Ureter (tissue), 1 donor: ENCODE measurements at regions not wholly inside any gene's neighbourhood (a gene's known extent, or its start where the extent isn't known, plus 50 kb on each side); places are given as distances from the start of the nearest gene placed in this dataset.

Source experiments
- DNase-seq: peaks from one replicate; pipeline ENCODE4 v3.0.0-alpha.2; 2020; ENCODE audit warnings: low spot score
- donor health status: DM: yes; HTN: yes; CAD: no.

- no peak for DNase-seq
These were observed 702.9 kb upstream of the ADGRL2 start for GRCh38 chr1:81097860-81098259.

DNA sequence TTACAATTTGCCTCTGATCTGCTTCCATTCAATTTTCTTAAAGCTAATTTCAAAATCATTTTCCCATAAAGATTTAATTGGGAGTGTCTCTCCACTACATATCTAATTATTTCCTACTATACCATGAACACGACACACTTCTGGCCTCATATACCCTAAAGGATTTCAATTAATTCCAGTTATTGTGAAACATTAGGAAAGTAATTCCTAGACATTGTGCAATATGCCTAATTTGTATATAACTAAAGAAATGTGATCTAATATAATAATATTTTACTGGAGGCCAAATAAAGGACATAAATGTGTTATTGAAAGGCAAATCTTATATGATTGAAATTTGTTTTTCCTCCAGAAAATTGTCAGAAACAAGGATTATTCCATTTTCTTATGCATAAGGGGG is 727.2 kb upstream of the ADGRL2 start:
- DNase-seq: no peak

DNA sequence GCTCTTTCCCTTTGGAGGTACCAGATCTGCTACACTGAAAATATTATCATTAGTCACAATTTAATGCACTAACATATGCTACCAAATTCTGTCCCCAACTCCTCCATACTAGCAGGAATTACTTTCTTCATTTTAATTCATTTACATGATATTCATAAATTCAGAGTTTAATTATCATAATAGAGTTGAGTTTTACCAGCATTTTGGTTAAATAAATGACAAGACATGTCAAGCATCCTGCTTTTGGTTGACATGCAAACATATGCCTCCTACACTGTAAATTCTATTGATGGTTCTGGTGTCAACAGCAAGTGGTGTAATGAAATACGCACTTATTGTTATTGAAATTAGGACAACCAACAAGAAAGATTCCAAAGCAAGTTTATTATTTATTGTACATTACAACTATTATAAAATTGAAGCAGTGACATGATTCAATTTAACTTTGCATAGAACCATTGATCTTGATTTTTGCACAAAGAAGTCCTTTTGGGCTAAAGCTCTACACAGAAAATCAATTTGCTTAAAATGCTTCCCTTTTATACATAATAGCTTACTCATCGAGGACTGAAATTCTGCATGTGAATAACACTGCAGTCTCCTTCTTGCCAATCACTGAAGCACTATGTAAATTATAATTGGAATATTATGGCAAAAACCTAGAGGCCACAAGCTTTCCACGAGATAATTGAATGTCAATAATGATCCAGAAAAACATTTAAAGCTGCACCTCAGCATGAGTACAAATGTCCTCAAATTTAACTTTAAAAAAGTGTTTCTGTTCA is 728.6 kb upstream of the ADGRL2 start:
- DNase-seq: no peak

GRCh38 chr1:81071072-81071858 is 729.5 kb upstream of the ADGRL2 start:
- DNase-seq: no peak

- no peak for DNase-seq
These were observed 730.9 kb upstream of the ADGRL2 start for GRCh38 chr1:81069856-81070255.

- no peak for DNase-seq
These were observed 732.0 kb upstream of the ADGRL2 start for GRCh38 chr1:81068726-81069125.

DNA sequence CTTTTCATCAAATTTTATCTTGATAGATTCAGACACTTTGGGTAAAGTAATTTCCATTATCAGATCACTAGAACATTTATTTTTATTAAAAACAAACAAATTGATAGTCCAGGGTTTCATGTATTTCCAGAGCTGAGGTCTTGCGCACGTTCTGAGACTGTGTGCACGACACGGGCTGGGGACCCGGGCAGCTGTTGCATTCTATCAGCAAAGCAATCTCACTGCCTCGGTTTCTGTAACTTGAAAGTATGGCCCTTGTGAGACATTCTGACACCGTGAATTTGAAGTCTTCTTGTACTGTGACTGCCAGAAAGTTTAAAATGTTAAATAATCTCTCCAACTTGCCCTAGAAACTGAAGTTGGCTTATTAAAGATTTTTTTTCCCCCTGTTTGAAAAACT is 746.9 kb upstream of the ADGRL2 start:
- DNase-seq: no peak

DNA sequence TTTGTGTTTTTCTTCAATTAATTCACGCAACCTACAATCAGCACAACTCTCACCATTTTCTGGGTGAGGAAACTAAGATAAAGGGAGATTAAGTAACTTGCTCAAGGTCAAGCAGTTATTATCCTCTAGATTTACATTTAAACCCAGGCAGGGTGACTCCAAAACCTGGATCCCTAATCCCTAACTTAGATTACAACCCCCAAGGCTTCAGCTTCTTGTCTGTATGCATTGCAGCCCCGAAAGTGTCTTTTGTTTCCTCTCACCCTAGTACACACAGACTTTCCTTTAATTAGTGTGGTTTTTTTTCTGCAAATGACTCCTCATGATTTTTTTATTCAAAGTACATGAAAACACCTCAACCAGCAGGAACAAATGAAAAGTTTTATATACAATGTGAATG is 748.6 kb upstream of the ADGRL2 start:
- DNase-seq: no peak

DNA sequence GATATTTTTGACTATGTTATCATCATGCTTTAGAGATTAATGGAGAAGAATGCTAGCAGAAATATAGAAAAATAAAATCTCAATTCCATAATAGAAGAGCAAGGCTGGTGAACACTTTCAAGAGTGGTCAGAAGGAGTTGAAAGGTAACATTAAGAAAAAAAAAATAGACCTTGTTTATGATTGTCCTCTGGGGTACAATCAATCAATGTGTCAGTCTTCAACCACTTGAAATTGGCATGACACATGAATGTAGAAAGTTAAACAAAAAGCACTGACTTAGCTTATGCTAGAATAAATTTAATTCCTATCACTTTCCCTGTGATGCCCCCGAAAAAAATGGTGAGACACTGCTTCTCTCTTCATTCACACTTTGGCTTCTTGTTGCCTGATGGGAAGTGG is 750.3 kb upstream of the ADGRL2 start:
- DNase-seq: no peak

DNA sequence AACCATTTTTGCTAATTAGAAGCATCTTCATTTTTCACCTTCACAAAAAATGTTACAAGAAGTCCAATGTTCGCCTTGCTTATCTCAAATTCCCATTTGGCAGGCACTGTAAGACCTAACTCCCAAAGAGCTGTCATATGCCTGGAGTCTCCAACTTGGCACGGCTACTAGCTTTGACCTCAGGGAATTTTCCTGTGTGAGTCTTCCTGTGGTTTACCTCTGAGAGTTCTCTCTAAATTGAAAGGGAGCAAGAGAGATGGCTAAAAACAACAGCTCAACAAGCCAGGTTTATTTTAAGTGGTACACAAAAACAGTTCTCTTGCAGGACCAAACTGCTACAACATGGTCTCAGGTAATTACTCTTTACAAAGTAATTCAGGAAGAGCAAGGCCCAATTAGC is 756.0 kb upstream of the ADGRL2 start:
- no peak for DNase-seq

GRCh38 chr1:81042225-81042624 is 758.5 kb upstream of the ADGRL2 start:
- no peak for DNase-seq

- no peak for DNase-seq
These were observed 766.4 kb upstream of the ADGRL2 start for GRCh38 chr1:81034291-81034690.

- no peak for DNase-seq
These were observed 767.7 kb upstream of the ADGRL2 start for GRCh38 chr1:81032973-81033425.

GRCh38 chr1:81032374-81032773 is 768.4 kb upstream of the ADGRL2 start:
- no peak for DNase-seq

DNA sequence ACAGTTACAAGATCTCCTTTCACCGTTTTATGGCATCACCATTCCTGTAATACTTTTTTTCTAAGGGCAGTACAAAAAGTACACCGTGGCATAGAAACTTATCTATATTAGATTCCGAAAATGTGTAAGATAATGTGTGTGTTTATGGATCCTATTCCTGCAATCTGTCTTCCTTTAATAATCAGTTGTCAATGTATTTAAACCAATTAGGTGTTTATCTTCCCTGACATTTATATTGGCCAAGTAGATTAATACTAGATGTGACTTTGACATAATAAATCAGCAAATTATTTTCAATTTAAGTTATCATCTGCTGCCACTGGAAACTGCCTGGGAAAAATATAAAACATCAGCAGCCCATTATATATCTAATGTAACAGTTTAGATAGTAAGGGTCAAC is 770.3 kb upstream of the ADGRL2 start:
- no peak for DNase-seq

DNA sequence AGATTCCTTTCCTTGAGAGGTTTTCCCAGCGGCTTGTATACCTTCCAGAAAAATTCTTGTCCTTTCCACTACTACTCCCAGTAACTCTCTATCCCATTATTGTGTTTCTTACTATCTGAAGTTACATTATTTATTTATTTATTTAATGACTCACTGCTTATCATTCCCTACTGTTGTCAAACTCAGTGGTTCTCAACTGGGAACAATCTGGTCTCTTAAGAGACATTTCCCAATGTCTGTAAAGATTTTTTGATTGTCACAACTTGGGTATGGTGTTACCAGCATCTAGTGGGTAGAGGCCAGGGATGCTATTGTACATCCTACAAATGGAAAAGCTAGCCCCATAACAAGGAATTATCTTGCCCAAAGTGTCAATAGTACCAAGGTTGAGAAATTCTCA is 771.5 kb upstream of the ADGRL2 start:
- no peak for DNase-seq

DNA sequence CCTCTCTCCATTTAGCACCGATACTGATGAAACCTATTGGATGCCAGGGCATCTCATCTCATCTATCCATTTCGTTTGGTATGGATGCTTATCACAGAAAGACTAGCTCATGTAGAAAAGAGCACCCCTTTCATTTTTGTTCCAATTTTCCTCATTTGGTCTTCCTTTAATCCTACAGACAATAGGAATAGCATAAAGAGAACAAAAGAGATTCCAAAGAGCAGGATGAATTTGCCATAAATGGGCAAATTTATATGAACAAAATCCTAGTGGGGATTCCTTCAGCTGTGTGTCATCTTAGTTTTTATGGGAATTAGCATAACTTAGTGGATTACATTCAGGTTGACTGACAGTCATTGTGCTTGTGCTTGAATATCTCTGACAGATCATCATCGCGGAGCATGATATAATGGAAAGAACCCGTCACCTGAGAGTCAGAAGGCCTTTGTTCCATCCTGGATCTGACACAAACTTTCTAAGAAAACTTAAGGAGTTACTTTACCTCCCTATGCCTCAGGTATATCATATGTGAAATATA is 777.5 kb upstream of the ADGRL2 start:
- no peak for DNase-seq

DNA sequence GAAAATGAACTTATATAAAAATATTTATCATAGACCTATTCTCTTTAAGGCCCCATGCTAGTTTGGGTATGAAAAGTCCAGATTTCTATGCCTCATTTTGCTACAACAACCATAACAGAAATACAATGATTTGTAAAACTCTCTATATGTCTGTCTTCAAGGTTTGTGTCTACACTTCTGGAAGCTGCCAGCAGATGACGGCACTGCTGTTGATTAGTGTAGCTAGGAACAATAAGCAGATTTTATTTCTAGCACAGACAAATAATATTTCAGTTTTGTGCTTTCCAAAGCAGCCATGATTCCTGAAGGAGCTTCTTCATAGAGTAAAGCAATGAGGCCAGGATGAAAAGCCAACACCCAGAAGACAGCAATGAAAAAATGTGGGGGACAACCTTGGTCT is 779.6 kb upstream of the ADGRL2 start:
- DNase-seq: no peak

GRCh38 chr1:81020506-81020905 is 780.2 kb upstream of the ADGRL2 start:
- DNase-seq: no peak

GRCh38 chr1:81010126-81010525 is 790.6 kb upstream of the ADGRL2 start:
- DNase-seq: no peak

GRCh38 chr1:81008293-81008692 is 792.4 kb upstream of the ADGRL2 start:
- no peak for DNase-seq

GRCh38 chr1:81007024-81007423 is 793.7 kb upstream of the ADGRL2 start:
- no peak for DNase-seq

DNA sequence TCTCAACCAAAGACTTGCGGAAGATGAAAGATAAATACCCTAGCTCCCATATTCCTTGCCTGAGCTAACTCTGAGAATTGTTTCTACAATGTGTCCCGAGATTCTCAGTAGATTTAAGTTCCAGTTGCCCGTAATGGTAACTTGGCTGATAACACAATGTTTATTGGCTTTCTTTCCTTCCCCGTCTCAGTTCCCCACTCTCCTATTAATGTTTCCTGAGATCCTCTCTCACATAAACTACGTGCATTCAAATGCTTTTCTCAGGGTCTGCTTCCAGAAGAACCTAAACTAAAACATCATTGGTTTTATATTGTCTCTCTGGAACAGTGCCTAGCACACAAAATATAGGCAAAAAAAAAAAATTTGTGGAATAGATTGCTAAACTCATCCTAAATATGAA is 794.2 kb upstream of the ADGRL2 start:
- no peak for DNase-seq
